ENCODE measurements at regions not wholly inside any gene's neighbourhood (a gene's known extent, or its start where the extent isn't known, plus 50 kb on each side); places are given as distances from the start of the nearest gene placed in this dataset.
A peak's percentile ranks its signal among the peaks of the same experiment; 100 is the strongest.
"Not testable (repeated sequence)": the region's sequence is repeated elsewhere in the genome, so short reads cannot be mapped to it uniquely, and the experiment has no call there.

DNA sequence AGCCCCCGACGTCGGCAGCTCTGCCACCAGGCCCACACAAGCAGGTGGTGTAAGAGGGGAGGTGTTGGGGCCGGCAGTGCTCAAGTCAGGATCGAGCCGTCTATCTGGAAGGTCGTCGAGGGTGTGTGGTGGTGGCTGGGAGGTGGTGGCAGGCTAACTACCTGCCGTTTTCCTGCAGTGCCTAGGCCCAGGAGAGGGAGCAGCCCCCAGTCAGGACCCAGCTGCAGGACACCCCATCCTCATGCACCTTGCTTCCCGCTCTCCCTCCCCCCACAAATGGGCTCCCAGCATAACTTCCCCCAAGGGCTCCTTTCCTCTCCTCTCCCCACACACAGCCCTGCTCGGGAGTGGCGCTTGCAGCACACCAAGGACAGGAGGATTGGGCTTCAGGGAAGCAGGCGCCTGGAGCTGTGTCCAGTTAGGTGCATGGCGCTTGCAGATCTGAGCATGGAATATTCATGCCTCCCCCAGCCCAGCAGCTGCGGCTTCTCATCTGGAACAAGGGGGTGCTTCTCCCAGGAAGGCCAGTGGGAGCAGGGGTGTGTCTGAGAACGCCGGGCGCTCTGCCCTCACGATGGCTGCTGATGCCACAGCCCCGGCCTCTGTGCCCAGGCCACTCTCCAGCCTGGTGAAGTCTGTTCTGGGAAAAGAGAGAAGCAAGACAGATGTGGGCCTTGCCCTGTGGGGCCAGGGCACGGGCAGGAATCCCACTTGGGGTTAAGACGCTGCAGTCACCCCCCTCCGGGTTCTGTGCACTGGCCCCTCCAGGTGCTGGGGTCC, 127.7 kb downstream of the IGLL1 start:
- TF ChIP-seq POLR2A (IDR thresholded peaks at IDR 0.05), result no peak
- no peak for TF ChIP-seq EP300 (IDR thresholded peaks at IDR 0.05)
- H3K27ac ChIP-seq, result no peak overlapping the region
- intact Hi-C loops (cut with DNase I), result no loop called here
- no peaks in the 10 kb centered on the region for H3K9me3 ChIP-seq
- no peaks in the 10 kb centered on the region for H3K4me1 ChIP-seq
- no peaks in the 10 kb centered on the region for H3K36me3 ChIP-seq
- peaks cover 0 to 13% (median 3%) of the 10 kb centered on the region in 3 donors for H3K27me3 ChIP-seq
- WGBS, 2 donors, result 83 to 85% methylated on average over 23 of the region's 23 CpGs
- peak; percentile 55 for DNase-seq
- no peak overlapping the region for H3K4me3 ChIP-seq

DNA sequence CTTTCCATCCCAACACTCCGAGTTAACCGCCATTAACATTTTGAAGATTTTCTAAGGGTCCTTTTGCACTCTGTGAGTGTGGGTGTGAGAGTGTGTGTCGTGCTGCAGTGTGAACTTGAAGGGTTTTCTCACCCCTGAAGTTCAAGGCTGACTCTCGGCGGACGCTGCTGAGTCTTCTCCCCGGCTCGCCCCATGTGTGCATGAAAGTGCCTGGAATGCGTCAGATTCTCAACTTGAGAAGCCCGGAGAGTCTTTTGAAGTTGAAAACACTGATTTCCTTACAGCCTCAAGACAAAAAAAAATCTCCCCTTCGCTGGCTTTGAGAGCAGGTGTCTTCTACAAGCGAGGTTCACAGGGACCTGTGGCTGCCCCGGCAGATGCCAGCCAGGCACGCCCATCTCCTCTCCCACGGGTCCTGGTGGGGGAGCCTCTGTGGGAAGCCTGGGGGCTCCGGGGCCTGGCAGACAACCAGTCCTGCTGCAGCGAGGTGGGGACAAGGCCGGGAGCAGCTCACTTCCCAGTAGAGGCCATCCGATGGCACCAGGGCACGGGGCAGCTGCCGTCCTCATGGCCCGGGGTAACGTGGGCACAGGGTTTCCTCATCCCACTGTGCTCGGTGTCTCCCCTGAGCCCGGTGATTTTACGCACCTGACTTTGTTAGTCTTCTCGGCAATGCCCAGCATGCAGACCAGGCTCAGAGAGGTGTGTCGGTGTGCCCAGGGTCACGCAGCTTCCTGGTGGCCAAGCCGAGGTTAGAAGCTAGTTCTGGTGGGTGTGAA, 128.4 kb downstream of the IGLL1 start:
- WGBS, 2 donors, result 64 to 76% methylated on average over 30 of the region's 30 CpGs
- H3K36me3 ChIP-seq; H3K9me3 ChIP-seq; H3K4me1 ChIP-seq; H3K4me3 ChIP-seq; H3K27ac ChIP-seq; H3K27me3 ChIP-seq; intact Hi-C loops (cut with DNase I): not testable (repeated sequence)
- peak; percentile 58 for DNase-seq

DNA sequence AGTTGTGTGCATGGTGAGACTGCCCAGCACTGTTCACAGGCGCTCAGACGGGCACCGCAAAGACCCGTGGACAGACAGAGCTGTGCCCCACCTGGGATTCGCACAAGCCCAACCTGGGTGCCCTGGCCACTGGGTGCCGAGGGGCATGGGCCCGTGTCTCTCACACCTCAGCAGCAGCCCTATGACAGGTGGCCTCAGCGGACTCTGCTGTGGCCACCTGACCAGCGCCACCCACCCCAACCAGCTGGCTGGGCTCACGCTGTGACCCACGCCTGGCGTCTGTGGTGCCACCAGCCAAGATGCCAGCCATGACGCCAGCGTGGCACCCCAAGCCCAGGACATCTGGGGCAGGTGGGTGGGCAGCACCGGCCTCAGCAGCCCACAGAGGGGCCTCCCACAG, 129.3 kb downstream of the IGLL1 start:
- H3K27ac ChIP-seq; H3K9me3 ChIP-seq; intact Hi-C loops (cut with DNase I); DNase-seq; H3K4me1 ChIP-seq; H3K36me3 ChIP-seq; H3K27me3 ChIP-seq; H3K4me3 ChIP-seq: not testable (repeated sequence)
- 95% methylated on average over 15 of the region's 15 CpGs for WGBS, 2 donors

- no peak for DNase-seq
- intact Hi-C loops (cut with DNase I), result no loop called here
- Histone ChIP-seq H3K27me3 (peaks cover 0 to 4% (median 0%) of the 10 kb centered on the region in 3 donors), H3K36me3 (no peaks in the 10 kb centered on the region), H3K27ac (no peak overlapping the region), H3K4me3 (no peak overlapping the region), H3K9me3 (no peaks in the 10 kb centered on the region), H3K4me1 (no peaks in the 10 kb centered on the region)
- WGBS, 2 donors, result 95% methylated on average over 14 of the region's 14 CpGs
- TF ChIP-seq CTCF (IDR thresholded peaks at IDR 0.05) (no peak), POLR2AphosphoS5 (IDR thresholded peaks at IDR 0.05) (no peak), POLR2A (IDR thresholded peaks at IDR 0.05) (no peak), EP300 (IDR thresholded peaks at IDR 0.05) (no peak)
Measured at GRCh38 chr22:23450434-23450795, 129.7 kb downstream of the IGLL1 start.

GRCh38 chr22:23449748-23450433, 130.2 kb downstream of the IGLL1 start:
- intact Hi-C loops (cut with DNase I); DNase-seq; H3K9me3 ChIP-seq; H3K27me3 ChIP-seq; H3K4me3 ChIP-seq; H3K36me3 ChIP-seq; H3K4me1 ChIP-seq; H3K27ac ChIP-seq: not testable (repeated sequence)
- WGBS, 2 donors, result 85 to 87% methylated on average over 28 of the region's 28 CpGs

- H3K9me3 ChIP-seq; H3K4me3 ChIP-seq; DNase-seq; H3K4me1 ChIP-seq; H3K27me3 ChIP-seq; H3K36me3 ChIP-seq; H3K27ac ChIP-seq; intact Hi-C loops (cut with DNase I): not testable (repeated sequence)
- WGBS, 2 donors, result 62 to 72% methylated on average over 27 to 30 of the region's 31 CpGs
Measured at GRCh38 chr22:23448499-23449288, 131.4 kb downstream of the IGLL1 start.

Measured in sigmoid colon (tissue), 6 donors.